Sigmoid colon (tissue), 3 donors: ENCODE measurements at regions not wholly inside any gene's neighbourhood (a gene's known extent, or its start where the extent isn't known, plus 50 kb on each side); places are given as distances from the start of the nearest gene placed in this dataset.

Source experiments
- POLR2A ChIP-seq, 2 donors: fragments of 450-650 bp; IDR thresholded peaks; one replicate each; pipeline ENCODE4 v1.6.1; 2016; ENCODE audit warnings: antibody characterized with exemption in 2 of 2, mild to moderate bottlenecking in 2 of 2, moderate library complexity in 2 of 2
- TF ChIP-seq, protein P1 (sequence below), 4 experiments: fragments of 450-650 bp in 3 of 4; fragments of 200-600 bp in 1 of 4; IDR thresholded peaks; one replicate each; pipeline ENCODE4 v1.5.1; 2016 to 2019; ENCODE audit warnings: antibody characterized with exemption in 4 of 4, mild to moderate bottlenecking in 3 of 4, moderate library complexity in 2 of 4

DNA sequence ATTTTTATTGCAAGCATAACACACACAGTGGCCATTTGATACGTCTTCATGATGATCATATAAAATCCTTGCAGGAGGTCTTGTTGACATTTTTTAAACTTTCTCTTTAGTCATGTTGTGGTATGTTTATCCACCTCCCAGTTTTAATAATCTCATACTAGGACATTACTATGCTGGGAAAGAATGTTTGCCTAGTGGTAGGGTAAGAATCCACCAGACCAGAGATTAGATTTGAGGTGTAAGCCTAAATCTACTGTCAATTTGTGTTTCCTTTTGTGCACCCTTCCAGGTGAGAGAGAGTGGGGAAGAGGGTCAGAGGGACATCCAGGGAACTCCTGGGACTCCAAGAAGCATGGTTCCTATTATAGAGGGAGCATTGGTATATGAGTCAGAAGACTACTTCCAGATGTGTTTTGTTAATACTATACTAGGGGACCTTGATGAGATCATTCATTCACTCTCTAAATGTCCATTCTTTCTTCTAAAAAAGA is 298.3 kb upstream of the SASH1 start:
- TF ChIP-seq, protein P1, sequence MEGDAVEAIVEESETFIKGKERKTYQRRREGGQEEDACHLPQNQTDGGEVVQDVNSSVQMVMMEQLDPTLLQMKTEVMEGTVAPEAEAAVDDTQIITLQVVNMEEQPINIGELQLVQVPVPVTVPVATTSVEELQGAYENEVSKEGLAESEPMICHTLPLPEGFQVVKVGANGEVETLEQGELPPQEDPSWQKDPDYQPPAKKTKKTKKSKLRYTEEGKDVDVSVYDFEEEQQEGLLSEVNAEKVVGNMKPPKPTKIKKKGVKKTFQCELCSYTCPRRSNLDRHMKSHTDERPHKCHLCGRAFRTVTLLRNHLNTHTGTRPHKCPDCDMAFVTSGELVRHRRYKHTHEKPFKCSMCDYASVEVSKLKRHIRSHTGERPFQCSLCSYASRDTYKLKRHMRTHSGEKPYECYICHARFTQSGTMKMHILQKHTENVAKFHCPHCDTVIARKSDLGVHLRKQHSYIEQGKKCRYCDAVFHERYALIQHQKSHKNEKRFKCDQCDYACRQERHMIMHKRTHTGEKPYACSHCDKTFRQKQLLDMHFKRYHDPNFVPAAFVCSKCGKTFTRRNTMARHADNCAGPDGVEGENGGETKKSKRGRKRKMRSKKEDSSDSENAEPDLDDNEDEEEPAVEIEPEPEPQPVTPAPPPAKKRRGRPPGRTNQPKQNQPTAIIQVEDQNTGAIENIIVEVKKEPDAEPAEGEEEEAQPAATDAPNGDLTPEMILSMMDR (IDR thresholded peaks at IDR 0.05) = no peak
- no peak for TF ChIP-seq POLR2A (IDR thresholded peaks at IDR 0.05)
